ENCODE measurements at regions not wholly inside any gene's neighbourhood (a gene's known extent, or its start where the extent isn't known, plus 50 kb on each side); places are given as distances from the start of the nearest gene placed in this dataset.

GRCh38 chr16:65667011-65667578 is 545.2 kb upstream of the CDH11 start:
- DNase-seq (ENCODE audit: insufficient read length, low spot score) (no peak), FAIRE-seq (no peak)

GRCh38 chr16:65666132-65666941 is 544.5 kb upstream of the CDH11 start:
- DNase-seq (ENCODE audit: insufficient read length, low spot score) = no peak
- no peak for FAIRE-seq

- DNase-seq (ENCODE audit: insufficient read length, low spot score) (no peak), FAIRE-seq (no peak)
Measured at GRCh38 chr16:65665586-65665985, 543.7 kb upstream of the CDH11 start.

GRCh38 chr16:65663774-65664173 is 541.9 kb upstream of the CDH11 start:
- DNase-seq (ENCODE audit: insufficient read length, low spot score) (no peak), FAIRE-seq (no peak)

- no peak for FAIRE-seq
Measured at GRCh38 chr16:65662256-65662655, 540.4 kb upstream of the CDH11 start.

DNA sequence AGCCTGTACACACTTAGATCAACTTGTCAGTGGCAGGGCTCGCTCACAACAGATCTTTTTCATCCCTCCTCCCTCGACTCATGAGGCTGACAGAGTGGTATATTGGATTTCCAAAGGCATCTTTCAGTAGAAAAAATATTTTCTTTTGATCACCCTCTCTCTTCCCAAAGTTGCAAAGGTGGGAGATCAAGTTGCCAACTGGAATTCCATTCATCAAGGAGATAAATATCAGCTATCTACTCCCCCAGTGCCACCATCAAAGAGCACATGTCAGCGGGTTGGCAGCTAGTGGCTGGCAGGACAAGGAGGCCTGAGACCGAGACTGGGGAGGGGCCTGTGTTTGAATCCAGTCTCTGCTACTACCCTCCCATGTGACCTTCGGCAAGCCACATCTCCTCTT is 539.7 kb upstream of the CDH11 start:
- FAIRE-seq (no peak), DNase-seq (ENCODE audit: insufficient read length, low spot score) (no peak)

More at GRCh38 chr16:65662256-65662655, 540.4 kb upstream of the CDH11 start:
- DNase-seq (ENCODE audit: insufficient read length, low spot score) = no peak

DNA sequence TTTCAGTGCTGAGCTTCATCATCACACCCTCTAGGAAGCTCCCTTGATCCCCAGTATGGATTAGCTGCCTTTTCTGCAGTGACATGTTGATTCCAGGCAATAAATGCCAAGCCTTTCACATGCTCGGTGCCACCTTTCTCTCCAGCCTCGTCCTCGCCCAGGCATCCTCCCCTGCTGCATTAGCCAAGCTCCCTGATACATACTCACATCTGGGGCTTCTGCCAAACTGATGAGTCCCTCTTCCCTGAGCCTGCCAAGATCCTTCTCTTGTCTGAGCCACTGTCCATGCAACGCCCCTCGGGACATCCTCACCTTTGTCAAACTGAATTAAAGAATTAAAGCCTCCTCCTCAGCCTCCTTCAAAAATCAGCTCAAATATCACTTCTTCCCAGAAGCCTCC is 538.5 kb upstream of the CDH11 start:
- DNase-seq (ENCODE audit: insufficient read length, low spot score) (no peak), FAIRE-seq (no peak)

- FAIRE-seq (no peak), DNase-seq (ENCODE audit: insufficient read length, low spot score) (no peak)
Measured at GRCh38 chr16:65659758-65660157, 537.9 kb upstream of the CDH11 start.

DNA sequence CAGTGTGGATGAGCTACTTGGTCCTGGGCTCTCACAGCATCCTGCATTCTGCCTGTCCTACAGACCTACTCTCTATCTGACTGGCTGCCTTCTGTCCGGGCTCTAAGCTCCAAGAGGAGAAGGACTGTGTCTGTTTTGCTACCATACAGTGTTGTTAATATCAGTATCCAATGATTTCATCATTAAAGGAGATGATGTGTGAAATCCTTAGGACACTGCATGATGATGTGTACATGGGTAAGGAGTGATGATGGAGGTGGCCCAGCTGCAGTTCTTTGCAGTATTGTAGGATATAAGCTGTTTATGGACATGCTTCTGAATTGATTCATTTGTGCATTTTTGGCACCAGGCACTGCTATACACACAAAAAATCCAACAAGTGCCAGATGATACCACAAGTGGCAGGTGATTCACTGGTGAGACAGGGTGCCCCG is 536.9 kb upstream of the CDH11 start:
- FAIRE-seq (no peak), DNase-seq (ENCODE audit: insufficient read length, low spot score) (no peak)

- FAIRE-seq = no peak
- DNase-seq (ENCODE audit: insufficient read length, low spot score) = no peak
Measured at GRCh38 chr16:65658349-65658748, 536.5 kb upstream of the CDH11 start.

DNA sequence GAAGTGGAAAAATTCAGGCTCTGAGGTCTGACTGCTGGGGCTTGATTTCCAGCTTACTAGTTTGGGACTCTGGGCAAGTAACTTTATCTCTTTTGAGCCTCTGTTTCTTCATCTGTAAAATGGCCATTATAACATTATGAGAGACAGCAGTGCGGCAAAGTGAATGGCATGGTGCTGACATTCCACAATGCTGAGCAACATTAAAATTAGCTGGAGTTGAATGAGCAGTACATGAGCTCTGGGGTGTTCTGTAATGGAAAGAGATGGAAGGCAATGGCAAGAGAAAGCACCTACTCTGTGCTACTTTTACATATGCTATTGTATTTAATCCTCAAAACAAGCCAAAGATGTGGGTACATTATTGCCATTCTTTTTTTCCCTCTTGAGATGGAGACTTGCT is 535.7 kb upstream of the CDH11 start:
- DNase-seq (ENCODE audit: insufficient read length, low spot score) (no peak), FAIRE-seq (no peak)

GRCh38 chr16:65657071-65657494 is 535.2 kb upstream of the CDH11 start:
- no peak for FAIRE-seq
- DNase-seq (ENCODE audit: insufficient read length, low spot score) = no peak

GRCh38 chr16:65655802-65656201 is 533.9 kb upstream of the CDH11 start:
- DNase-seq (ENCODE audit: insufficient read length, low spot score) (no peak), FAIRE-seq (no peak)

DNA sequence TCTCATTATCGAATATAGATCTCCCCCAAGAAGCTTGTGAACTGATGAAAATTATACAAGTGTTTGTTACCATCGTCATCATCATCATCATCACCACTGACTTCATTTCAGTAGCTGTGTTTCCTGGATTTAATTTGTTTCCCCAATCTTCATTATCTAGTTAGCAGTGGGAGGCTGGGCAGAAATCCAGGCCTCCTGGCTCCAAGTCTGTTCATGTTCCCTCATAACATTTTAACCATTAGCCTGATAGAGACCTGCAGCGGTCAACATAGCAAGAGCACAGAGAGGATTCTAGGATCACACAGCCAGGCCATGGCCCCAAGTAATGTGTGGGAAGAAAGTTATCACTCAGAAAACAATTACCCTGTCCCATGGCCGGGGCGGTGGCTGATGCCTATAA is 526.2 kb upstream of the CDH11 start:
- FAIRE-seq (no peak), DNase-seq (ENCODE audit: insufficient read length, low spot score) (no peak)

- DNase-seq (ENCODE audit: insufficient read length, low spot score) (no peak), FAIRE-seq (no peak)
Measured at GRCh38 chr16:65644821-65645220, 523.0 kb upstream of the CDH11 start.

GRCh38 chr16:65641762-65642289 is 520.0 kb upstream of the CDH11 start:
- no peak for DNase-seq (ENCODE audit: insufficient read length, low spot score)
- FAIRE-seq = no peak

DNA sequence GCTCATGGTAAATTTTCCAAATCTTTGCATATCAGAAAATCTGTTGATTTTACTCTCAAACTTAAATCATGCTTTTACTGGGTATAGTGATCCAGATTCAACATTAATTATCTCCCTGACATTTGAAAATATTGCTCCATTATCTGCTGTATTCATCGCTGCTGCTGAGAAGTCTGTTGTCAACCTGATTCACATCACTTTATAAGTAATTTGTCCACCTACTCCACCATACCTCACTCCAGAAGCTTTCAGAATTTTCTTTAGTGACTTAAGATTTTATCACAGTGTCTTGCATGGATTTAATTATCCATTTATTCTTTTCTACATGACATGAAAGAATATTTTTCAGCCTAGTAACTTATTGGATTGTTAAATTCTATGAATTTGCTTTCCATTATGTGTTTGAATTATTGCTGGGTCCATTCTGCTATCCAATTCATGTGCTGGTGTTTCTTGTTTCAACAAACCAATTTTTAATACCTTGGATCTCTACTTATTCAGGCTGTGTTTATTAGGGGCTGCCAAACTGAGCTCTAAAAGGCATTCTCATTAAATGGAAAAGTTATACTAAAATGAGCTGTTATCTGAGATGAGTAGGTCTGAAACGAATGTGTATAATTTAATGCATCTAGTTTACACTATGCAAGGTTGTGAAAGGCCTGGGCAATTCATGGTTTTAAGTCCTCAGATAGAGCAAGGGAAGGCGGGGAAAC is 519.3 kb upstream of the CDH11 start:
- DNase-seq (ENCODE audit: insufficient read length, low spot score) (no peak), FAIRE-seq (no peak)

DNA sequence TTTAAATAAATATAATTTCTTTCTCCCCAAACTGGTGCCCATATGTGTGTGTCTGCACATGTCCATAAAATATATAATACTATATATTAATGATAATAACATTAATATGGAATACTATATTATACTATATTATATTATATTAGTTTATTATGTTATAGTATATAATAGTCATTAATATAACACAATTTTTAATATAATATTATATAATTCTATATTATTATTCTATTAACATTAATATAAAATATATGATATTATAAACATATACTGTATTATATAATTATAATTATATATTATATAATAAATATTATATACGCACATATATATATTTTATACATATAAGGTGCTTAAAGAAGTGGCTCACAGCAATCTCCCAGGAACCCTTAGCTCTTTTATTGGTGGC is 513.0 kb upstream of the CDH11 start:
- no peak for FAIRE-seq
- DNase-seq (ENCODE audit: insufficient read length, low spot score) = no peak

- FAIRE-seq (no peak), DNase-seq (ENCODE audit: insufficient read length, low spot score) (no peak)
Measured at GRCh38 chr16:65634291-65634690, 512.4 kb upstream of the CDH11 start.

- DNase-seq (ENCODE audit: insufficient read length, low spot score) = no peak
- FAIRE-seq = no peak
Measured at GRCh38 chr16:65624666-65625065, 502.8 kb upstream of the CDH11 start.

- DNase-seq (ENCODE audit: insufficient read length, low spot score) (no peak), FAIRE-seq (no peak)
Measured at GRCh38 chr16:65624229-65624628, 502.4 kb upstream of the CDH11 start.

DNA sequence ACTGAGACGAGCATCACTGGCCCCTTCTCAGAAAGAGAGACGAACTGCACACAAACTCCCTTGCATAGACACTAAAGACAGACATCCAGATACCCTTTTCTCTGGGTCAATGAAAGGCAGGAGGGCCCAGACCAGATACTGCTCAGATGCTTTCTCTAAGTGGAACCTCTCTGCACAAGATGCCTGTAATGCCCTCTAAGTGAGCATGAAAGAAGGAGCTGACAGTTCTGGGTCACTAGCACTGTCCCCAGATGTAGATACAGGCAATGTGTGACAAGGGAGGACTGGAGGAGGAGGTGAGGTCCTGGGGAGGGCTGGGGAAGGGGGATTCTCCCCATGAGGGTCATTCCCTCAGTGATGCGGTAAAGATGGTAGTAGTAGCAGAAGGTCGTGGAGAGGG is 501.0 kb upstream of the CDH11 start:
- DNase-seq (ENCODE audit: insufficient read length, low spot score) = no peak
- no peak for FAIRE-seq

All from GM19239 (cell line).